ENCODE measurements at regions not wholly inside any gene's neighbourhood (a gene's known extent, or its start where the extent isn't known, plus 50 kb on each side); places are given as distances from the start of the nearest gene placed in this dataset.

- H3K4me3 ChIP-seq (replicated peaks in 1 of 2; ENCODE audit: low read depth in 2 of 2, low read length in 2 of 2), result no peak overlapping the region
- DNase-seq (ENCODE audit: low read depth in 2 of 2), result no peak
- no peak for TF ChIP-seq CTCF (IDR thresholded peaks at IDR 0.05; ENCODE audit: low read depth, low read length)
These were observed 226.0 kb downstream of the SPRY1 start for GRCh38 chr4:123622572-123622971.

- no peak overlapping the region for H3K4me3 ChIP-seq (replicated peaks in 1 of 2; ENCODE audit: low read depth in 2 of 2, low read length in 2 of 2)
- TF ChIP-seq CTCF (IDR thresholded peaks at IDR 0.05; ENCODE audit: low read depth, low read length), result no peak
- no peak for DNase-seq (ENCODE audit: low read depth in 2 of 2)
These were observed 227.0 kb downstream of the SPRY1 start for GRCh38 chr4:123623611-123624010.

- TF ChIP-seq CTCF (IDR thresholded peaks at IDR 0.05; ENCODE audit: low read depth, low read length), result no peak
- DNase-seq (ENCODE audit: low read depth in 2 of 2), result no peak
- H3K4me3 ChIP-seq (replicated peaks in 1 of 2; ENCODE audit: low read depth in 2 of 2, low read length in 2 of 2), result no peak overlapping the region
These were observed 228.4 kb downstream of the SPRY1 start for GRCh38 chr4:123624959-123625358.

GRCh38 chr4:123628288-123628687 is 231.7 kb downstream of the SPRY1 start:
- no peak overlapping the region for H3K4me3 ChIP-seq (replicated peaks in 1 of 2; ENCODE audit: low read depth in 2 of 2, low read length in 2 of 2)
- no peak for TF ChIP-seq CTCF (IDR thresholded peaks at IDR 0.05; ENCODE audit: low read depth, low read length)
- no peak for DNase-seq (ENCODE audit: low read depth in 2 of 2)

- no peak overlapping the region for H3K4me3 ChIP-seq (replicated peaks in 1 of 2; ENCODE audit: low read depth in 2 of 2, low read length in 2 of 2)
- peak; percentile 27 to 42 for DNase-seq (ENCODE audit: low read depth in 2 of 2)
- TF ChIP-seq CTCF (IDR thresholded peaks at IDR 0.05; ENCODE audit: low read depth, low read length), result no peak
These were observed 235.4 kb downstream of the SPRY1 start for GRCh38 chr4:123631786-123632692.

GRCh38 chr4:123632693-123633030 is 236.1 kb downstream of the SPRY1 start:
- no peak for TF ChIP-seq CTCF (IDR thresholded peaks at IDR 0.05; ENCODE audit: low read depth, low read length)
- no peak overlapping the region for H3K4me3 ChIP-seq (replicated peaks in 1 of 2; ENCODE audit: low read depth in 2 of 2, low read length in 2 of 2)
- no peak for DNase-seq (ENCODE audit: low read depth in 2 of 2)
